ENCODE measurements at regions not wholly inside any gene's neighbourhood (a gene's known extent, or its start where the extent isn't known, plus 50 kb on each side); places are given as distances from the start of the nearest gene placed in this dataset.

- no peak for DNase-seq (ENCODE audit: low spot score, unreplicated experiment)
- no peak overlapping the region for H3K4me3 Mint-ChIP-seq (ENCODE audit: low read depth)
- no peaks in the 10 kb centered on the region for H3K9me3 Mint-ChIP-seq (ENCODE audit: low read depth)
- no peaks in the 10 kb centered on the region for H3K4me1 Mint-ChIP-seq (ENCODE audit: low read depth)
- TF ChIP-seq CTCF (IDR thresholded peaks at IDR 0.05; ENCODE audit: unreplicated experiment), result no peak
- no peaks in the 10 kb centered on the region for H3K36me3 Mint-ChIP-seq (ENCODE audit: insufficient read depth)
- no peak overlapping the region for H3K27ac Mint-ChIP-seq
- H3K27me3 Mint-ChIP-seq, result peaks cover 37% of the 10 kb centered on the region
These were observed 273.7 kb downstream of the SKAP2 start for GRCh38 chr7:26590709-26591108.

GRCh38 chr7:26592011-26592410, 272.4 kb downstream of the SKAP2 start:
- no peak for DNase-seq (ENCODE audit: low spot score, unreplicated experiment)
- H3K27me3 Mint-ChIP-seq, result peaks cover 37% of the 10 kb centered on the region
- H3K9me3 Mint-ChIP-seq (ENCODE audit: low read depth), result no peaks in the 10 kb centered on the region
- no peaks in the 10 kb centered on the region for H3K4me1 Mint-ChIP-seq (ENCODE audit: low read depth)
- H3K4me3 Mint-ChIP-seq (ENCODE audit: low read depth), result no peak overlapping the region
- H3K36me3 Mint-ChIP-seq (ENCODE audit: insufficient read depth), result no peaks in the 10 kb centered on the region
- H3K27ac Mint-ChIP-seq, result no peak overlapping the region
- no peak for TF ChIP-seq CTCF (IDR thresholded peaks at IDR 0.05; ENCODE audit: unreplicated experiment)

- H3K4me3 Mint-ChIP-seq (ENCODE audit: low read depth), result no peak overlapping the region
- peaks cover 31% of the 10 kb centered on the region for H3K27me3 Mint-ChIP-seq
- H3K4me1 Mint-ChIP-seq (ENCODE audit: low read depth), result no peaks in the 10 kb centered on the region
- no peak for DNase-seq (ENCODE audit: low spot score, unreplicated experiment)
- H3K27ac Mint-ChIP-seq, result no peak overlapping the region
- H3K36me3 Mint-ChIP-seq (ENCODE audit: insufficient read depth), result no peaks in the 10 kb centered on the region
- no peak for TF ChIP-seq CTCF (IDR thresholded peaks at IDR 0.05; ENCODE audit: unreplicated experiment)
- H3K9me3 Mint-ChIP-seq (ENCODE audit: low read depth), result no peaks in the 10 kb centered on the region
These were observed 271.0 kb downstream of the SKAP2 start for GRCh38 chr7:26593393-26593792.

- H3K9me3 Mint-ChIP-seq (ENCODE audit: low read depth), result no peaks in the 10 kb centered on the region
- DNase-seq (ENCODE audit: low spot score, unreplicated experiment), result no peak
- no peak overlapping the region for H3K4me3 Mint-ChIP-seq (ENCODE audit: low read depth)
- TF ChIP-seq CTCF (IDR thresholded peaks at IDR 0.05; ENCODE audit: unreplicated experiment), result no peak
- no peaks in the 10 kb centered on the region for H3K36me3 Mint-ChIP-seq (ENCODE audit: insufficient read depth)
- no peaks in the 10 kb centered on the region for H3K4me1 Mint-ChIP-seq (ENCODE audit: low read depth)
- H3K27me3 Mint-ChIP-seq, result peaks cover 29% of the 10 kb centered on the region
- no peak overlapping the region for H3K27ac Mint-ChIP-seq
These were observed 270.5 kb downstream of the SKAP2 start for GRCh38 chr7:26593896-26594295.

- H3K4me1 Mint-ChIP-seq (ENCODE audit: low read depth), result no peaks in the 10 kb centered on the region
- H3K4me3 Mint-ChIP-seq (ENCODE audit: low read depth), result no peak overlapping the region
- no peak overlapping the region for H3K27ac Mint-ChIP-seq
- H3K36me3 Mint-ChIP-seq (ENCODE audit: insufficient read depth), result no peaks in the 10 kb centered on the region
- TF ChIP-seq CTCF (IDR thresholded peaks at IDR 0.05; ENCODE audit: unreplicated experiment), result no peak
- peaks cover 26% of the 10 kb centered on the region for H3K27me3 Mint-ChIP-seq
- DNase-seq (ENCODE audit: low spot score, unreplicated experiment), result no peak
- H3K9me3 Mint-ChIP-seq (ENCODE audit: low read depth), result no peaks in the 10 kb centered on the region
These were observed 269.8 kb downstream of the SKAP2 start for GRCh38 chr7:26594553-26594952.

Measured in progenitor cell of endocrine pancreas (in vitro differentiated cells).